Lower lobe of right lung (tissue), 2 donors: ENCODE measurements at regions not wholly inside any gene's neighbourhood (a gene's known extent, or its start where the extent isn't known, plus 50 kb on each side); places are given as distances from the start of the nearest gene placed in this dataset.

ENCODE experiments used
- ATAC-seq, 2 donors: fragments of 200-7000 bp; cut with Tn5 transposase; one replicate each; pipeline ENCODE4 v1.9.1; 2020 to 2022; ENCODE audit warnings: mild to moderate bottlenecking in 2 of 2, moderate library complexity in 2 of 2
- DNase-seq: peaks from one replicate; pipeline ENCODE4 v3.0.0-alpha.2; 2020
- H3K27ac ChIP-seq: fragments of 200-600 bp; one replicate; pipeline ENCODE4 v1.8.0; 2022
- H3K27me3 ChIP-seq: fragments of 200-600 bp; one replicate; pipeline ENCODE4 v1.8.0; 2022; ENCODE audit warnings: low read depth
- H3K36me3 ChIP-seq: fragments of 200-600 bp; one replicate; pipeline ENCODE4 v1.8.0; 2022; ENCODE audit warnings: mild to moderate bottlenecking
- H3K4me1 ChIP-seq: fragments of 200-600 bp; one replicate; pipeline ENCODE4 v1.8.0; 2022
- H3K4me3 ChIP-seq: fragments of 200-600 bp; one replicate; pipeline ENCODE4 v1.8.0; 2022; ENCODE audit warnings: mild to moderate bottlenecking
- H3K9me3 ChIP-seq: fragments of 200-600 bp; one replicate; pipeline ENCODE4 v1.8.0; 2022
- intact Hi-C: fragments of 100-400 bp; cut with DNase I; formaldehyde crosslinking; loops from one replicate; pipeline ENCODE4 v1.11.0; 2022
- TF ChIP-seq, protein P1 (sequence below): fragments of 200-600 bp; IDR thresholded peaks from one replicate; pipeline ENCODE4 v1.8.0; 2022; ENCODE audit warnings: antibody characterized with exemption, mild to moderate bottlenecking
- donor health status: DM: no; HTN: yes; CAD: no; lungs with severe emphysema.

DNA sequence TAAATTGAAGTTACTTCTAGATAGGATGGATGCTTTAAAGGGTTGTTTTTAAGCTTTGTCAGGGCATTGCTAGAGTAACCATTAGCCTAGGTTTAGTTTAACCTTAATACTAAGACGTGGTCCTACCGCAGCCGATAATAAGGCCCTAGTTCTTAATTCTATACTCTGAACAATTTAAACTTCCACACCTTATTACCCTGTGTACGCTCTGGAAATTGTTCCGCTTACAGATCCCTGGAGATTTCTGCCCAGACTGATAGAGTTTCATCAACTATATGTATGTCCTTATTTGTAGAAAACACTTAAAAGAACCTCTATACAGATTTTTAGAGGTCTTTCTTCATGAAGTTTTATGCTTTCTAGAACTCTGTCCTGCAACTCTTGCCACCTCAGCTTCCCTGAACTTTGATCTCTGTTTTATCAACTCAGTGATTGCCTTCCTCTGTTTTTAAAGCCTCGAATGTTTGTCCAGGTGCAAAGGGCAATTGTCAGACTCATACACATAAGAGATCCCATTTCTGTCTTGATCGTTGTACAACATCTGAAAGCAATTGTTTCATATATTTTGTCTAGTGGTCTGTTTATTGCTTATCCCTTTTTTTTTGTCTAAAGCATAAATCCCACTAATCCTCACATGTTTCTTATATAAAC lies 71.1 kb upstream of the VCX start:
- no peaks in the 10 kb centered on the region for H3K4me1 ChIP-seq
- H3K27me3 ChIP-seq: no peaks in the 10 kb centered on the region
- no peaks in the 10 kb centered on the region for H3K36me3 ChIP-seq
- ATAC-seq: no peak
- TF ChIP-seq, protein P1, sequence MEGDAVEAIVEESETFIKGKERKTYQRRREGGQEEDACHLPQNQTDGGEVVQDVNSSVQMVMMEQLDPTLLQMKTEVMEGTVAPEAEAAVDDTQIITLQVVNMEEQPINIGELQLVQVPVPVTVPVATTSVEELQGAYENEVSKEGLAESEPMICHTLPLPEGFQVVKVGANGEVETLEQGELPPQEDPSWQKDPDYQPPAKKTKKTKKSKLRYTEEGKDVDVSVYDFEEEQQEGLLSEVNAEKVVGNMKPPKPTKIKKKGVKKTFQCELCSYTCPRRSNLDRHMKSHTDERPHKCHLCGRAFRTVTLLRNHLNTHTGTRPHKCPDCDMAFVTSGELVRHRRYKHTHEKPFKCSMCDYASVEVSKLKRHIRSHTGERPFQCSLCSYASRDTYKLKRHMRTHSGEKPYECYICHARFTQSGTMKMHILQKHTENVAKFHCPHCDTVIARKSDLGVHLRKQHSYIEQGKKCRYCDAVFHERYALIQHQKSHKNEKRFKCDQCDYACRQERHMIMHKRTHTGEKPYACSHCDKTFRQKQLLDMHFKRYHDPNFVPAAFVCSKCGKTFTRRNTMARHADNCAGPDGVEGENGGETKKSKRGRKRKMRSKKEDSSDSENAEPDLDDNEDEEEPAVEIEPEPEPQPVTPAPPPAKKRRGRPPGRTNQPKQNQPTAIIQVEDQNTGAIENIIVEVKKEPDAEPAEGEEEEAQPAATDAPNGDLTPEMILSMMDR: no peak
- DNase-seq: no peak
- no peaks in the 10 kb centered on the region for H3K9me3 ChIP-seq
- no peak overlapping the region for H3K4me3 ChIP-seq
- intact Hi-C loops: no loop called here
- H3K27ac ChIP-seq: no peak overlapping the region

DNA sequence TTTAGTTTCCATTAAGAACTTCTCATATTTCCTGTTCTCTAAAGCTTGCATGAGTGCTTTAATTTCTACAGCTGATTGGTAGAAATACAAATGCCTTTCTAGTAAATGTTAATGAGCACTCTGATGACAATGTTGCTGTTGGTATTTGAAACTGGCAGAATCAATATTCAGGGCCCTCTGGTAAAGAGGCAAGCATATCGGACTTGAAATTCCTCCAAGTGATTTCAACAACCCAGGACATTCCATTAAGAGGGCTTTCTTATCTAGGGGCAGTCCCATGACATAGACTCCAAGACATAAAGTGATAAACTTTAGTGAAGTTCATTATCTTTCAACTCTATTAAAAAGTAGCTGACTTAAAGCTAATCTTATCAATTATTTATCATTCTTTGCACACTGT lies 83.1 kb upstream of the VCX start:
- TF ChIP-seq, protein P1: no peak
- H3K9me3 ChIP-seq: no peaks in the 10 kb centered on the region
- no peaks in the 10 kb centered on the region for H3K27me3 ChIP-seq
- H3K4me3 ChIP-seq: no peak overlapping the region
- DNase-seq (no peak), ATAC-seq (no peak)
- H3K36me3 ChIP-seq: no peaks in the 10 kb centered on the region
- intact Hi-C loops: no loop called here
- no peaks in the 10 kb centered on the region for H3K4me1 ChIP-seq
- H3K27ac ChIP-seq: no peak overlapping the region

DNA sequence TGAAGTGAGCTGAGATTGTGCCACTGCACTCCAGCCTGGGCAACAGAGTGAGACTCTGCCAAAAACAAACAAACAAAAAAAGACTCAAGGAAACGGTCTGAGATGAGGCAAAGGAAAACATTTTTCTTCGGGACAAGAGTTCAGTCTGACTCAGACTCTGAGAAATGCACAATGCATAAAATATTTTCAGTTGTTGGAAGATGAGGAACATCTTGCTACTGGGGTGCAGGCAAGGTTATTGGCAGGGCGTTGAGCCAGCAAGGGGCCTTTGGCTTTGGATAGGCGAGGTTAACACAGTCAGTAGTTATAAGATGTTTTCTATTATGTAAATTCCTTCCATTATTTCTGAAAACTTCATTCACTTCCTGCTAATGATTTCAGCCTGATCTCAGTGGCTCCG lies 96.1 kb upstream of the VCX start:
- no peak for ATAC-seq
- no peaks in the 10 kb centered on the region for H3K27me3 ChIP-seq
- no peak overlapping the region for H3K27ac ChIP-seq

DNA sequence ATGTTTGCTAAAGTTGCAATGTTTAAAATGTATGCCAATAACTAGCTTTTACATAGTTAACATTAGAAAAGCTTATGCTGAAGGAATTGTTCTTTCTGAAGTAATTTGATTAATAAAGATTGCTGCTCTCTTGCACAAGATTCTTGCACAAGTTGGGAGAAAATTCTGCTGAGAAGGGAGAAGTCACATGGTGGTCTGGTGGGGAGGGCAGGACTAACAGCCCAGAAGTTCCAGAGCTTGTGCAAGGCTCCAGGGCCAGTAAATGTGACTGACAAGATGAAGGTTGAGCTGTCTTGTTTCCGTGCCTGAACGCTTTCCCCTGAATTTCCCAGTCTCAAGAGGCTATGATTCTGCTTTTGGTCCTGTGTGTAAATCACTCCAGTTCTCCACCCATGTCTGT lies 112.9 kb upstream of the VCX start:
- Histone ChIP-seq H3K9me3 (no peaks in the 10 kb centered on the region), H3K4me1 (no peaks in the 10 kb centered on the region), H3K36me3 (no peaks in the 10 kb centered on the region), H3K27me3 (no peaks in the 10 kb centered on the region), H3K4me3 (no peak overlapping the region), H3K27ac (no peak overlapping the region)
- DNase-seq (no peak), ATAC-seq (no peak)
- intact Hi-C loops: no loop called here
- TF ChIP-seq, protein P1: no peak

More for the DNA sequence above, 96.1 kb upstream of the VCX start:
- intact Hi-C loops: no loop called here
- Histone ChIP-seq H3K9me3 (no peaks in the 10 kb centered on the region), H3K4me3 (no peak overlapping the region), H3K36me3 (no peaks in the 10 kb centered on the region), H3K4me1 (no peaks in the 10 kb centered on the region)
- TF ChIP-seq, protein P1: no peak
- no peak for DNase-seq

DNA sequence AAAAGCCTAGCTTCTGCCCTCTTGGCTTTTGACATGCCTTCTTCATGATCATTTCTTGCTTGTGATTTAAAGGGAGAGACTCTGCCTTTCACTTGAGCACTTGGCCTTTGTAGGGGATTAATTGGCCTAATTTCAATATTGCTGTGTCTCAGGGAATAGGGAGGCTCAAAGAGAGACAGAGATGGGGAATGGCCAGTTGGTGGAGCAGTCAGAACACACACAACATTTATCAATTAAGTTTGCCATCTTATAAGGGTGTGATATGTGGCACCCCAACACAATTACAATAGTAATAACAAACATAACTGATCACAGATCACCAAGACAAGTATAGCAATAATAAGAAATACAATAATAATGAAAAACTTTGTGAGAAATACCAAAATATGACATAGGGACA lies 122.5 kb upstream of the VCX start:
- ATAC-seq (no peak), DNase-seq (no peak)
- intact Hi-C loops: no loop called here
- Histone ChIP-seq H3K4me3 (no peak overlapping the region), H3K36me3 (no peaks in the 10 kb centered on the region), H3K9me3 (no peaks in the 10 kb centered on the region), H3K4me1 (no peaks in the 10 kb centered on the region), H3K27me3 (no peaks in the 10 kb centered on the region), H3K27ac (no peak overlapping the region)
- TF ChIP-seq, protein P1: no peak
